ENCODE measurements at regions not wholly inside any gene's neighbourhood (a gene's known extent, or its start where the extent isn't known, plus 50 kb on each side); places are given as distances from the start of the nearest gene placed in this dataset.

DNA sequence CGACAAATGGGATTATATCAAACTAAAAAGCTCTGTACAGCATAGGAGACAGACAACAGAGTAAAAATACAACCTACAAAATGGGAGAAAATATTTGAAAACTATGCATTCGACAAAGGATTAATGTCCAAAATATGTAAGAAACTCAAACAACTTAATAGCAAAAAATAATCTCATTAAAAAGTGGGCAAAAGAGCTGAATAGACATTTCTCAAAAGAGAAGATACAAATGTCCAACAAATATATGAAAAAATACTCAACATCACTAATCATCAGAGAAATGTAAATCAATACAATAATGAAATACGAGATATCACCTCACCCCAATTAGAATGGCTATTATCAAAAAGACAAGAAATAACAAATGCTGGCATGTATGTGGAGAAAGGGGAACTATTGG is 272.9 kb downstream of the KLHL13 start:
- TF ChIP-seq, protein P1, sequence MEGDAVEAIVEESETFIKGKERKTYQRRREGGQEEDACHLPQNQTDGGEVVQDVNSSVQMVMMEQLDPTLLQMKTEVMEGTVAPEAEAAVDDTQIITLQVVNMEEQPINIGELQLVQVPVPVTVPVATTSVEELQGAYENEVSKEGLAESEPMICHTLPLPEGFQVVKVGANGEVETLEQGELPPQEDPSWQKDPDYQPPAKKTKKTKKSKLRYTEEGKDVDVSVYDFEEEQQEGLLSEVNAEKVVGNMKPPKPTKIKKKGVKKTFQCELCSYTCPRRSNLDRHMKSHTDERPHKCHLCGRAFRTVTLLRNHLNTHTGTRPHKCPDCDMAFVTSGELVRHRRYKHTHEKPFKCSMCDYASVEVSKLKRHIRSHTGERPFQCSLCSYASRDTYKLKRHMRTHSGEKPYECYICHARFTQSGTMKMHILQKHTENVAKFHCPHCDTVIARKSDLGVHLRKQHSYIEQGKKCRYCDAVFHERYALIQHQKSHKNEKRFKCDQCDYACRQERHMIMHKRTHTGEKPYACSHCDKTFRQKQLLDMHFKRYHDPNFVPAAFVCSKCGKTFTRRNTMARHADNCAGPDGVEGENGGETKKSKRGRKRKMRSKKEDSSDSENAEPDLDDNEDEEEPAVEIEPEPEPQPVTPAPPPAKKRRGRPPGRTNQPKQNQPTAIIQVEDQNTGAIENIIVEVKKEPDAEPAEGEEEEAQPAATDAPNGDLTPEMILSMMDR (IDR thresholded peaks at IDR 0.05; ENCODE audit: low read depth, low read length, missing input control) = no peak
- TF ChIP-seq, protein P2, sequence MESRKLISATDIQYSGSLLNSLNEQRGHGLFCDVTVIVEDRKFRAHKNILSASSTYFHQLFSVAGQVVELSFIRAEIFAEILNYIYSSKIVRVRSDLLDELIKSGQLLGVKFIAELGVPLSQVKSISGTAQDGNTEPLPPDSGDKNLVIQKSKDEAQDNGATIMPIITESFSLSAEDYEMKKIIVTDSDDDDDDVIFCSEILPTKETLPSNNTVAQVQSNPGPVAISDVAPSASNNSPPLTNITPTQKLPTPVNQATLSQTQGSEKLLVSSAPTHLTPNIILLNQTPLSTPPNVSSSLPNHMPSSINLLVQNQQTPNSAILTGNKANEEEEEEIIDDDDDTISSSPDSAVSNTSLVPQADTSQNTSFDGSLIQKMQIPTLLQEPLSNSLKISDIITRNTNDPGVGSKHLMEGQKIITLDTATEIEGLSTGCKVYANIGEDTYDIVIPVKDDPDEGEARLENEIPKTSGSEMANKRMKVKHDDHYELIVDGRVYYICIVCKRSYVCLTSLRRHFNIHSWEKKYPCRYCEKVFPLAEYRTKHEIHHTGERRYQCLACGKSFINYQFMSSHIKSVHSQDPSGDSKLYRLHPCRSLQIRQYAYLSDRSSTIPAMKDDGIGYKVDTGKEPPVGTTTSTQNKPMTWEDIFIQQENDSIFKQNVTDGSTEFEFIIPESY (IDR thresholded peaks at IDR 0.05) = no peak
- TF ChIP-seq NR2F2 (IDR thresholded peaks at IDR 0.05) (no peak), JUND (IDR thresholded peaks at IDR 0.05) (no peak), YY1 (IDR thresholded peaks at IDR 0.05) (no peak), RAD21 (IDR thresholded peaks at IDR 0.05) (no peak), EGR1 (IDR thresholded peaks at IDR 0.05; ENCODE audit: low read depth in 2 of 2) (no peak), TAF1 (conservative IDR thresholded peaks at IDR 0.05) (no peak), SP1 (IDR thresholded peaks at IDR 0.05) (no peak)
- TF ChIP-seq, protein P3, sequence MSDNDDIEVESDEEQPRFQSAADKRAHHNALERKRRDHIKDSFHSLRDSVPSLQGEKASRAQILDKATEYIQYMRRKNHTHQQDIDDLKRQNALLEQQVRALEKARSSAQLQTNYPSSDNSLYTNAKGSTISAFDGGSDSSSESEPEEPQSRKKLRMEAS (IDR thresholded peaks at IDR 0.05) = no peak
